GM12878 (cell line): ENCODE measurements at regions not wholly inside any gene's neighbourhood (a gene's known extent, or its start where the extent isn't known, plus 50 kb on each side); places are given as distances from the start of the nearest gene placed in this dataset.
"Not testable (repeated sequence)": the region's sequence is repeated elsewhere in the genome, so short reads cannot be mapped to it uniquely, and the experiment has no call there.

Experiments used
- ATAC-seq: fragments of 200-7000 bp; cut with Tn5 transposase; 3 replicates; pipeline ENCODE4 v1.9.1; 2020; ENCODE audit warnings: mild to moderate bottlenecking, moderate library complexity
- BruUV-seq: library from RNA; stranded (reverse); fragments of 400-500 nt; replicated peaks from 2 replicates; lab custom pipeline; 2021; lab: Mats Ljungman, UMichigan
- CTCF ChIA-PET: fragments of 300-600 bp; sonication (Branson Sonifier 250); formaldehyde crosslinking; extraction: SDS; loops from one replicate; lab custom pipeline; 2021; ENCODE audit warnings: inconsistent platforms; lab: Yijun Ruan, JAX
- POLR2A ChIA-PET: fragments of 350-600 bp; formaldehyde crosslinking; extraction: SDS; loops from one replicate; lab custom pipeline; 2021; ENCODE audit warnings: inconsistent platforms; lab: Charles Lee
- RAD21 ChIA-PET: fragments of 300-600 bp; sonication (Branson Sonifier 250); formaldehyde crosslinking; loops from one replicate; lab custom pipeline; 2023; ENCODE audit warnings: antibody characterized with exemption; ENCODE audit not compliant: unreplicated experiment; lab: Charles Lee
- SMC1A ChIA-PET: fragments of 300-600 bp; sonication (Branson Sonifier 250); formaldehyde crosslinking; loops from one replicate; lab custom pipeline; 2023; ENCODE audit not compliant: unreplicated experiment, uncharacterized antibody; lab: Charles Lee
- DNase-seq: peaks from one replicate; pipeline ENCODE4 v3.0.0-alpha.2; 2011; ENCODE audit warnings: low read depth, low spot score
- FAIRE-seq: peaks from 3 replicates; lab custom pipeline; 2011; peaks lifted over from hg19 to GRCh38; lab: Jason Lieb, UNC
- H2AFZ ChIP-seq: 2 replicates; pipeline ENCODE4 v1.6.0; 2011; ENCODE audit warnings: low read depth, low read length, control low read depth; ENCODE audit not compliant: control insufficient read depth
- H3K27ac ChIP-seq: 2 replicates; pipeline ENCODE4 v1.5.1; 2011; ENCODE audit warnings: control low read depth; ENCODE audit not compliant: control insufficient read depth, insufficient read depth
- H3K27me3 ChIP-seq, 2 experiments: replicated peaks in 1 of 2; 2 replicates each; pipeline versions ENCODE4 v1.6.0 to v1.6.1; 2011; ENCODE audit warnings: low read length in 1 of 2; ENCODE audit not compliant: control insufficient read depth in 2 of 2, insufficient read depth in 2 of 2
- H3K36me3 ChIP-seq, 2 experiments: 2 replicates each; pipeline ENCODE4 v1.5.1; 2011; ENCODE audit warnings: low read length in 1 of 2; ENCODE audit not compliant: control insufficient read depth in 2 of 2, insufficient read depth in 2 of 2
- H3K4me1 ChIP-seq: 2 replicates; pipeline ENCODE4 v1.6.1; 2011; ENCODE audit warnings: mild to moderate bottlenecking, low read length, moderate library complexity, mixed read lengths; ENCODE audit not compliant: control insufficient read depth, insufficient read depth
- H3K4me2 ChIP-seq: 2 replicates; pipeline ENCODE4 v1.6.0; 2011; ENCODE audit warnings: control low read depth; ENCODE audit not compliant: control insufficient read depth, insufficient read depth
- H3K4me3 ChIP-seq: fragments of 200-600 bp; sonication (generic); 2 replicates; pipeline ENCODE4 v1.5.1; 2016
- H3K79me2 ChIP-seq: 2 replicates; pipeline ENCODE4 v1.6.0; 2011; ENCODE audit warnings: low read length; ENCODE audit not compliant: control insufficient read depth, insufficient read depth
- H3K9ac ChIP-seq: 2 replicates; pipeline ENCODE4 v1.8.0; 2011; ENCODE audit warnings: low read length, control low read depth, mixed read lengths; ENCODE audit not compliant: control insufficient read depth, insufficient read depth
- H3K9me3 ChIP-seq: replicated peaks from 3 replicates; pipeline ENCODE4 v1.5.1; 2011; ENCODE audit warnings: mild to moderate bottlenecking, low read length; ENCODE audit not compliant: control insufficient read depth, insufficient read depth
- H4K20me1 ChIP-seq: 2 replicates; pipeline ENCODE4 v1.6.0; 2011; ENCODE audit not compliant: control insufficient read depth, insufficient read depth
- BRCA1 ChIP-seq: IDR thresholded peaks from 2 replicates; pipeline ENCODE4 v1.6.1; 2011; ENCODE audit warnings: low read depth, low read length, improper control_type of control experiment
- DPF2 ChIP-seq: fragments of 450-650 bp; IDR thresholded peaks from 2 replicates; pipeline ENCODE4 v1.6.1; 2017; ENCODE audit warnings: mild to moderate bottlenecking
- ETV6 ChIP-seq, 2 experiments: fragments of 450-650 bp in 1 of 2; IDR thresholded peaks in 1 of 2; conservative IDR thresholded peaks in 1 of 2; 2 replicates each; pipeline ENCODE4 v1.6.1; 2014; ENCODE audit warnings: antibody characterized with exemption in 1 of 2, borderline replicate concordance in 1 of 2, low read depth in 1 of 2, mild to moderate bottlenecking in 1 of 2, moderate library complexity in 1 of 2
- FOXK2 ChIP-seq: fragments of 450-650 bp; IDR thresholded peaks from 2 replicates; pipeline ENCODE4 v1.6.1; 2017; ENCODE audit warnings: mild to moderate bottlenecking, moderate library complexity
- HDGF ChIP-seq: fragments of 450-650 bp; IDR thresholded peaks from 2 replicates; pipeline ENCODE4 v1.6.1; 2016; ENCODE audit warnings: antibody characterized with exemption
- NFYB ChIP-seq: IDR thresholded peaks from 2 replicates; pipeline ENCODE4 v1.6.1; 2011; ENCODE audit warnings: low read depth, mild to moderate bottlenecking, low read length, improper control_type of control experiment, moderate library complexity; ENCODE audit not compliant: insufficient read depth
- SIN3A ChIP-seq: IDR thresholded peaks from 2 replicates; pipeline ENCODE4 v1.6.1; 2012; ENCODE audit warnings: low read depth, low read length, improper control_type of control experiment
- SPI1 ChIP-seq: IDR thresholded peaks from 2 replicates; pipeline ENCODE4 v1.6.1; 2011; ENCODE audit warnings: low read depth, mild to moderate bottlenecking, low read length, moderate library complexity, borderline replicate concordance; ENCODE audit not compliant: insufficient read depth
- TBL1XR1 ChIP-seq: IDR thresholded peaks from 2 replicates; pipeline ENCODE4 v1.6.1; 2012; ENCODE audit warnings: low read depth, low read length, improper control_type of control experiment
- ZNF622 ChIP-seq: fragments of 450-650 bp; IDR thresholded peaks from 2 replicates; pipeline ENCODE4 v1.6.1; 2017; ENCODE audit warnings: mild to moderate bottlenecking, inconsistent platforms
- ZZZ3 ChIP-seq: IDR thresholded peaks from 2 replicates; pipeline ENCODE4 v1.6.1; 2011; ENCODE audit warnings: low read depth; ENCODE audit not compliant: control insufficient read depth, insufficient read length
- WGBS: methylation state at CpG from one replicate; pipeline ENCODE4 v1.1.6; 2016; ENCODE audit warnings: low lambda C conversion rate; ENCODE audit not compliant: insufficient replicate concordance, insufficient coverage; ENCODE audit errors: missing lambda C conversion rate; 5-methylcytosine and 5-hydroxymethylcytosine counted together
- in situ Hi-C: fragments of 300-500 bp; cut with MboI; formaldehyde crosslinking; loops from 9 replicates; pipeline ENCODE4 v1.14.3; 2018; ENCODE audit warnings: mixed read lengths
- intact Hi-C: fragments of 100-400 bp; cut with micrococcal nuclease; formaldehyde crosslinking; loops from one replicate; pipeline ENCODE4 v1.14.2; 2022; ENCODE audit not compliant: unreplicated experiment
- TF ChIP-seq, protein P1 (sequence below): IDR thresholded peaks from 2 replicates; pipeline ENCODE4 v1.6.1; 2011; ENCODE audit warnings: low read depth, low read length, improper control_type of control experiment, borderline replicate concordance
- TF ChIP-seq, protein P2 (sequence below): fragments of 450-650 bp; IDR thresholded peaks from 2 replicates; pipeline ENCODE4 v1.6.1; 2018; ENCODE audit warnings: borderline replicate concordance, mild to moderate bottlenecking; ENCODE audit not compliant: partially characterized antibody
- TF ChIP-seq, protein P3 (sequence below): IDR thresholded peaks from 2 replicates; pipeline ENCODE4 v1.6.1; 2012; ENCODE audit warnings: low read depth, low read length, improper control_type of control experiment

DNA sequence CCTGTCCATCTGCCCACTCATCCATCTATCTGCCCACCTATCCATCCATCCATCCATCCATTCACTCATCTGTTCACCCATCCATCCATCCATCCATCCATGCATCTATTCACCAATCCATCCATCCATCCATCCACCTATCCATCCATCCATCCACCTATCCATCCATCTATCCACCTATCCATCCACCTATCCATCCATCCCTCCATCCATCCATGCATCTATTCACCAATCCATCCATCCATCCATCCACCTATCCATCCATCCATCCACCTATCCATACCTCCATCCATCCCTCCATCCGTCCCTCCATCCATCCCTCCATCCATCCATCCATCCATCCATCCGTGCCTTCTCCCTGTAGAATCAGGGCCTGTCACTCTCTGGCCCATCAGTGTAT is 341.9 kb upstream of the CDH5 start:
- ATAC-seq, H3K36me3 ChIP-seq, in situ Hi-C loops, H3K27me3 ChIP-seq, H3K4me1 ChIP-seq, intact Hi-C loops, FAIRE-seq, H3K9ac ChIP-seq, POLR2A ChIA-PET, H3K4me2 ChIP-seq, H3K4me3 ChIP-seq, H3K79me2 ChIP-seq, DNase-seq, H3K27ac ChIP-seq, H2AFZ ChIP-seq, BruUV-seq, SMC1A ChIA-PET, CTCF ChIA-PET, H3K9me3 ChIP-seq, H4K20me1 ChIP-seq, RAD21 ChIA-PET: not testable (repeated sequence)
- 18% methylated on average over 2 of the region's 2 CpGs for WGBS

DNA sequence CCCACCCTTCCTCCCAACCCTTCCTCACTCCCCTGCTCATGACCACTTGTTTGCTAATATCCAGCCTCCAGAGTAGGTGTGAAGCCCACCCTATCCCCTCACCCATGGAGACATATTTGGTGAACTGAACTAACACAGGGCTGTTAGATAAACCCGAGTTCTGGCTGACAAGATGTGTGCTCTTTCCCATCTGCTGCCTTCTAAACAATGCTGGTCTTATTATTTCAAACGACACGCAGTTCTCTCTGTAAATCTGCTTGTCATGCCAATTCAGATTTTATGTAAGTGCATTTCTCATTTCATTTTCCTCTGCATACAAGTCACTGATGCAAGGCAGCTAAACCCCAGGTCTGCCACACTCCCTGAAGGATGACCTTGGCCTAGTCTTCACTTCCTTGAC is 343.0 kb upstream of the CDH5 start:
- no peak overlapping the region for H3K4me2 ChIP-seq
- DNase-seq (no peak), ATAC-seq (no peak), FAIRE-seq (no peak)
- ChIA-PET POLR2A (no interaction called here), SMC1A (no interaction called here), CTCF (no interaction called here), RAD21 (no interaction called here)
- in situ Hi-C loops (no loop called here), intact Hi-C loops (no loop called here)
- no peaks in the 10 kb centered on the region; the same call in 2 of the 3 replicates for H3K9me3 ChIP-seq
- no peaks in the 10 kb centered on the region for H3K36me3 ChIP-seq
- no peaks in the 10 kb centered on the region for H4K20me1 ChIP-seq
- WGBS = 2% methylated on average over 3 of the region's 3 CpGs
- no peak overlapping the region for H3K9ac ChIP-seq
- no peaks in the 10 kb centered on the region for H3K79me2 ChIP-seq
- no peak overlapping the region for H3K4me3 ChIP-seq
- H2AFZ ChIP-seq = no peak overlapping the region
- BruUV-seq = no TSS peak
- H3K27me3 ChIP-seq = no peaks in the 10 kb centered on the region
- no peaks in the 10 kb centered on the region for H3K4me1 ChIP-seq
- no peak overlapping the region for H3K27ac ChIP-seq
- TF ChIP-seq ZZZ3 = no peak
- TF ChIP-seq SPI1 = no peak
- no peak for TF ChIP-seq TBL1XR1
- no peak for TF ChIP-seq BRCA1
- TF ChIP-seq, protein P1, sequence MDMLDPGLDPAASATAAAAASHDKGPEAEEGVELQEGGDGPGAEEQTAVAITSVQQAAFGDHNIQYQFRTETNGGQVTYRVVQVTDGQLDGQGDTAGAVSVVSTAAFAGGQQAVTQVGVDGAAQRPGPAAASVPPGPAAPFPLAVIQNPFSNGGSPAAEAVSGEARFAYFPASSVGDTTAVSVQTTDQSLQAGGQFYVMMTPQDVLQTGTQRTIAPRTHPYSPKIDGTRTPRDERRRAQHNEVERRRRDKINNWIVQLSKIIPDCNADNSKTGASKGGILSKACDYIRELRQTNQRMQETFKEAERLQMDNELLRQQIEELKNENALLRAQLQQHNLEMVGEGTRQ = no peak
- no peak for TF ChIP-seq ETV6 (conservative IDR thresholded peaks at IDR 0.05 in 1 of 2, IDR thresholded peaks at IDR 0.05 in 1 of 2; ENCODE audit: borderline replicate concordance in 1 of 2, low read depth in 1 of 2)
- no peak for TF ChIP-seq HDGF
- TF ChIP-seq SIN3A = no peak
- TF ChIP-seq, protein P2, sequence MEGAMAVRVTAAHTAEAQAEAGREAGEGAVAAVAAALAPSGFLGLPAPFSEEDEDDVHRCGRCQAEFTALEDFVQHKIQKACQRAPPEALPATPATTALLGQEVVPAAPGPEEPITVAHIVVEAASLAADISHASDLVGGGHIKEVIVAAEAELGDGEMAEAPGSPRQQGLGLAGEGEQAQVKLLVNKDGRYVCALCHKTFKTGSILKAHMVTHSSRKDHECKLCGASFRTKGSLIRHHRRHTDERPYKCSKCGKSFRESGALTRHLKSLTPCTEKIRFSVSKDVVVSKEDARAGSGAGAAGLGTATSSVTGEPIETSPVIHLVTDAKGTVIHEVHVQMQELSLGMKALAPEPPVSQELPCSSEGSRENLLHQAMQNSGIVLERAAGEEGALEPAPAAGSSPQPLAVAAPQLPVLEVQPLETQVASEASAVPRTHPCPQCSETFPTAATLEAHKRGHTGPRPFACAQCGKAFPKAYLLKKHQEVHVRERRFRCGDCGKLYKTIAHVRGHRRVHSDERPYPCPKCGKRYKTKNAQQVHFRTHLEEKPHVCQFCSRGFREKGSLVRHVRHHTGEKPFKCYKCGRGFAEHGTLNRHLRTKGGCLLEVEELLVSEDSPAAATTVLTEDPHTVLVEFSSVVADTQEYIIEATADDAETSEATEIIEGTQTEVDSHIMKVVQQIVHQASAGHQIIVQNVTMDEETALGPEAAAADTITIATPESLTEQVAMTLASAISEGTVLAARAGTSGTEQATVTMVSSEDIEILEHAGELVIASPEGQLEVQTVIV = no peak
- no peak for TF ChIP-seq NFYB
- TF ChIP-seq FOXK2 = no peak
- TF ChIP-seq DPF2 = no peak
- no peak for TF ChIP-seq ZNF622
- TF ChIP-seq, protein P3, sequence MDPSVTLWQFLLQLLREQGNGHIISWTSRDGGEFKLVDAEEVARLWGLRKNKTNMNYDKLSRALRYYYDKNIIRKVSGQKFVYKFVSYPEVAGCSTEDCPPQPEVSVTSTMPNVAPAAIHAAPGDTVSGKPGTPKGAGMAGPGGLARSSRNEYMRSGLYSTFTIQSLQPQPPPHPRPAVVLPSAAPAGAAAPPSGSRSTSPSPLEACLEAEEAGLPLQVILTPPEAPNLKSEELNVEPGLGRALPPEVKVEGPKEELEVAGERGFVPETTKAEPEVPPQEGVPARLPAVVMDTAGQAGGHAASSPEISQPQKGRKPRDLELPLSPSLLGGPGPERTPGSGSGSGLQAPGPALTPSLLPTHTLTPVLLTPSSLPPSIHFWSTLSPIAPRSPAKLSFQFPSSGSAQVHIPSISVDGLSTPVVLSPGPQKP = no peak
